ENCODE measurements at regions not wholly inside any gene's neighbourhood (a gene's known extent, or its start where the extent isn't known, plus 50 kb on each side); places are given as distances from the start of the nearest gene placed in this dataset.

DNA sequence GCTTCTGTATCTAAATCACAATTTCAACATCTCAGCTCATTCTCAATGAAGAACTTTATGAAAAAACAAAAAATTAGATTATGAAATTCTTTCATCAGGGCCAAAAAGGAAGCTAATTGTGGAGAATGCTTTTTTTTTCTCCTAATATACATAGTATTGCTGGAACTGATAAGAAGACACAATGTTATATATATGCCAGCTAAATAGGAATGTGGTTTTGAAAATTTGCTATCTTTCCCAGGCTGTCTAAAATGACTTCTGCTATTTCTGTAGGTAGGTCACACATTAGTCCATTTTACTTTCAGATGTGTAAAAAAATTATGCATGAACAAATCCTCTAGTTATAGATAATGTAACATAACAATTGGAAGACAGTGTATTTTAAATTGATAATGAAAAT, 732.9 kb downstream of the RWDD3 start:
- no peak overlapping the region for H3K9ac ChIP-seq (ENCODE audit: insufficient read depth, low read depth, low read length)
- no peaks in the 10 kb centered on the region for H3K36me3 ChIP-seq (replicated peaks in 1 of 2; ENCODE audit: control insufficient read depth in 1 of 2, insufficient read depth in 2 of 2, low read length in 2 of 2)
- H3K4me3 ChIP-seq (replicated peaks in 1 of 3; ENCODE audit: insufficient read depth in 1 of 3, low read depth in 2 of 3, low read length in 3 of 3) = no peak overlapping the region
- no peaks in the 10 kb centered on the region for H3K27me3 ChIP-seq (ENCODE audit: control insufficient read depth in 1 of 2, insufficient read depth in 2 of 2, low read length in 2 of 2)
- no peak for FAIRE-seq
- no peaks in the 10 kb centered on the region for H3K4me1 ChIP-seq (ENCODE audit: insufficient read depth, low read length)
- no peak for TF ChIP-seq FOXK2 (IDR thresholded peaks at IDR 0.05)
- TF ChIP-seq PTBP1 (IDR thresholded peaks at IDR 0.05; ENCODE audit: low read depth, low read length, poor library complexity, severe bottlenecking) = no peak
- TF ChIP-seq EHMT2 (IDR thresholded peaks at IDR 0.05; ENCODE audit: borderline replicate concordance, low read depth, low read length) = no peak
- TF ChIP-seq, protein P1, sequence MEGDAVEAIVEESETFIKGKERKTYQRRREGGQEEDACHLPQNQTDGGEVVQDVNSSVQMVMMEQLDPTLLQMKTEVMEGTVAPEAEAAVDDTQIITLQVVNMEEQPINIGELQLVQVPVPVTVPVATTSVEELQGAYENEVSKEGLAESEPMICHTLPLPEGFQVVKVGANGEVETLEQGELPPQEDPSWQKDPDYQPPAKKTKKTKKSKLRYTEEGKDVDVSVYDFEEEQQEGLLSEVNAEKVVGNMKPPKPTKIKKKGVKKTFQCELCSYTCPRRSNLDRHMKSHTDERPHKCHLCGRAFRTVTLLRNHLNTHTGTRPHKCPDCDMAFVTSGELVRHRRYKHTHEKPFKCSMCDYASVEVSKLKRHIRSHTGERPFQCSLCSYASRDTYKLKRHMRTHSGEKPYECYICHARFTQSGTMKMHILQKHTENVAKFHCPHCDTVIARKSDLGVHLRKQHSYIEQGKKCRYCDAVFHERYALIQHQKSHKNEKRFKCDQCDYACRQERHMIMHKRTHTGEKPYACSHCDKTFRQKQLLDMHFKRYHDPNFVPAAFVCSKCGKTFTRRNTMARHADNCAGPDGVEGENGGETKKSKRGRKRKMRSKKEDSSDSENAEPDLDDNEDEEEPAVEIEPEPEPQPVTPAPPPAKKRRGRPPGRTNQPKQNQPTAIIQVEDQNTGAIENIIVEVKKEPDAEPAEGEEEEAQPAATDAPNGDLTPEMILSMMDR (CRISPR knock-in tag; IDR thresholded peaks at IDR 0.05) = no peak
- POLR2A ChIA-PET = no interaction called here
- no peak overlapping the region for H3K27ac ChIP-seq (ENCODE audit: extremely low read length, insufficient read depth, low read length)
- no peaks in the 10 kb centered on the region for H3K79me2 ChIP-seq (ENCODE audit: insufficient read depth, low read length)
- no peak for DNase-seq (ENCODE audit: low spot score)
- CTCF ChIA-PET (ENCODE audit: low intra/inter-chr PET ratio, low total read pairs) = no interaction called here
- ATAC-seq = no peak
- in situ Hi-C loops (cut with HindIII; ENCODE audit: extremely low pct_ligation_motif_present, low pct_unique_long_range_greater_than_20kb) = no loop called here
- intact Hi-C loops (cut with micrococcal nuclease; ENCODE audit: unreplicated experiment) = no loop called here
- H4K20me1 ChIP-seq (ENCODE audit: insufficient read depth, low read length) = no peaks in the 10 kb centered on the region
- H3K9me3 ChIP-seq (ENCODE audit: low read length) = no peaks in the 10 kb centered on the region
- H3K4me2 ChIP-seq (ENCODE audit: low read depth, low read length) = no peak overlapping the region
- BruUV-seq (replicated peaks) = no TSS peak
- no peak overlapping the region for H2AFZ ChIP-seq (ENCODE audit: low read length)

DNA sequence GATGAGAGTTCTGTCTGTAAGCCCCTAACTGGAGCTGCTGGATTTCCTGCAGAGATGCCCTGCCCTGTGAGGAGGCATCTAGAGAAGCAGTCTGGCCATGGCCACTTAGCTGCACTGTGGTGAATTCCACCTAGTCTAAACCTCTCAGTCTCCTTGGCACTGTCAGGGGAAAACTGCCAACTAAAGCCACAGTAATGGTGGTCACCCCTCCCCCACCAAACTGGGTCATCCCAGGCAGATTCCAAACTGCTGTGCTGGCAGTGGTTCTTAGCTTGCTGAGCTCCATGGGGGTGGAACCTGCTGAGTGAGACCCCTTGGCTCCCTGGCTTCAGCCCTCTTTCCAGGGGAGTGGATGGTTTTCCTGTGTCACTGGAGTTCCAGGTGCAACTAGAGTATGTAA, 740.6 kb downstream of the RWDD3 start:
- Histone ChIP-seq H3K27ac (ENCODE audit: extremely low read length, insufficient read depth, low read length) (no peak overlapping the region), H3K9ac (ENCODE audit: insufficient read depth, low read depth, low read length) (no peak overlapping the region), H4K20me1 (ENCODE audit: insufficient read depth, low read length) (no peaks in the 10 kb centered on the region), H3K79me2 (ENCODE audit: insufficient read depth, low read length) (no peaks in the 10 kb centered on the region), H3K4me2 (ENCODE audit: low read depth, low read length) (no peak overlapping the region), H3K27me3 (ENCODE audit: control insufficient read depth in 1 of 2, insufficient read depth in 2 of 2, low read length in 2 of 2) (no peaks in the 10 kb centered on the region), H3K9me3 (ENCODE audit: low read length) (no peaks in the 10 kb centered on the region), H3K4me1 (ENCODE audit: insufficient read depth, low read length) (no peaks in the 10 kb centered on the region), H2AFZ (ENCODE audit: low read length) (no peak overlapping the region), H3K36me3 (replicated peaks in 1 of 2; ENCODE audit: control insufficient read depth in 1 of 2, insufficient read depth in 2 of 2, low read length in 2 of 2) (no peaks in the 10 kb centered on the region), H3K4me3 (replicated peaks in 1 of 3; ENCODE audit: insufficient read depth in 1 of 3, low read depth in 2 of 3, low read length in 3 of 3) (no peak overlapping the region)
- FAIRE-seq (no peak), DNase-seq (ENCODE audit: low spot score) (no peak), ATAC-seq (no peak)
- no TSS peak for BruUV-seq (replicated peaks)
- in situ Hi-C loops (cut with HindIII; ENCODE audit: extremely low pct_ligation_motif_present, low pct_unique_long_range_greater_than_20kb) = no loop called here
- TF ChIP-seq EZH2 (conservative IDR thresholded peaks at IDR 0.05; ENCODE audit: low read depth, low read length) (no peak), RFX3 (CRISPR knock-in tag; IDR thresholded peaks at IDR 0.05) (no peak)
- ChIA-PET CTCF (ENCODE audit: low intra/inter-chr PET ratio, low total read pairs) (no interaction called here), POLR2A (no interaction called here)
- intact Hi-C loops (cut with micrococcal nuclease; ENCODE audit: unreplicated experiment) = no loop called here
